ENCODE measurements at regions not wholly inside any gene's neighbourhood (a gene's known extent, or its start where the extent isn't known, plus 50 kb on each side); places are given as distances from the start of the nearest gene placed in this dataset.

DNA sequence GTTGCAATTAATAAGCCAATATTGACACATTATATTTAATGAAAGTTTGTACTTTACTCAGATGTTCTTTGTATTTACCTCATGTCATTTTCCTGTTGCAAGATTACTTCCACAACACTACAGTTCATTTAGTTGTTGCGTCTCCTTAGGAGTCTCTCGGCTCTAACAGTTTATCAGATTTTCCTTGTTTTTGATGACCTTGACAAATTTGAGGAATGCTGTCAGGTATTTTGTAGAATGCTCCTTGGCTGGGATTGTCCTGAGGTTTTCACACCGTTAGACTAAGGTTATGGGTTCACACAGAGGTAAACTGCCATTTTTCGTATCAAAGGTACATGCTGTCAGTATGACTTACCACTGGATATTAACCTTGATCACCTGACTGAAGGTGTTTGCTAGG is 416.6 kb upstream of the TNP1 start:
- no peak overlapping the region for H3K27ac ChIP-seq (ENCODE audit: low read length)
- no peaks in the 10 kb centered on the region for H3K4me1 ChIP-seq (ENCODE audit: low read length)
- no peak overlapping the region for H3K4me2 ChIP-seq (ENCODE audit: low read depth, low read length, poor library complexity, severe bottlenecking)
- H2AFZ ChIP-seq (ENCODE audit: low read length) = no peak overlapping the region
- no peak for DNase-seq
- H3K27me3 ChIP-seq (ENCODE audit: low read length) = no peaks in the 10 kb centered on the region
- no peaks in the 10 kb centered on the region for H3K9me3 ChIP-seq (ENCODE audit: low read length)
- H3K9me2 ChIP-seq (replicated peaks; ENCODE audit: insufficient read depth, low read length) = no peaks in the 10 kb centered on the region
- no peak overlapping the region for H3K9ac ChIP-seq (ENCODE audit: low read length)
- no peak overlapping the region for H3K4me3 ChIP-seq (ENCODE audit: low read length)
- no peaks in the 10 kb centered on the region for H4K20me1 ChIP-seq (ENCODE audit: insufficient read depth, low read depth, low read length)
- no peaks in the 10 kb centered on the region for H3K79me2 ChIP-seq (ENCODE audit: low read length)
- H3K36me3 ChIP-seq (ENCODE audit: insufficient read depth, low read length) = no peaks in the 10 kb centered on the region

DNA sequence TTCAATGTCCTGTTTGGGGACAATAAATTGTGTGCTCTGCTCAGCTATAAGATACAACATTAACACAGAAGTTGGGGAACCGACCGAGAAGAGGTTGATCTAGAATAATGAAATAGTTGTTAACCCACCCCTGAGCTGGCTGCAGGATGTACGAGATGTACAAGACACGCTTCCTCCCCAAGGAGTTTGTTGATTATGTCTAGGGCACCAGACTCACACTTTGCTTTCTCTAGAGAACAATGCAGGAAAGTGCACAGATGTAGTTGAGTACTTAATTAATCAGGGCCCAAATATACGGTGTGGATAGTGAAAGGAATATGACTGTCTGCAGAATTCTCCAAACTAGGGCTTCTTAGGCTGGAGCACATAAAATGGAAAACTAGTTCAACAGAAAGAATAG is 415.2 kb upstream of the TNP1 start:
- DNase-seq = no peak
- H3K9ac ChIP-seq (ENCODE audit: low read length) = no peak overlapping the region
- no peak overlapping the region for H3K27ac ChIP-seq (ENCODE audit: low read length)
- no peaks in the 10 kb centered on the region for H3K27me3 ChIP-seq (ENCODE audit: low read length)
- no peaks in the 10 kb centered on the region for H3K4me1 ChIP-seq (ENCODE audit: low read length)
- H3K36me3 ChIP-seq (ENCODE audit: insufficient read depth, low read length) = no peaks in the 10 kb centered on the region
- no peaks in the 10 kb centered on the region for H4K20me1 ChIP-seq (ENCODE audit: insufficient read depth, low read depth, low read length)
- no peak overlapping the region for H3K4me2 ChIP-seq (ENCODE audit: low read depth, low read length, poor library complexity, severe bottlenecking)
- H3K79me2 ChIP-seq (ENCODE audit: low read length) = no peaks in the 10 kb centered on the region
- no peak overlapping the region for H2AFZ ChIP-seq (ENCODE audit: low read length)
- no peak overlapping the region for H3K4me3 ChIP-seq (ENCODE audit: low read length)
- H3K9me2 ChIP-seq (replicated peaks; ENCODE audit: insufficient read depth, low read length) = no peaks in the 10 kb centered on the region
- H3K9me3 ChIP-seq (ENCODE audit: low read length) = no peaks in the 10 kb centered on the region

DNA sequence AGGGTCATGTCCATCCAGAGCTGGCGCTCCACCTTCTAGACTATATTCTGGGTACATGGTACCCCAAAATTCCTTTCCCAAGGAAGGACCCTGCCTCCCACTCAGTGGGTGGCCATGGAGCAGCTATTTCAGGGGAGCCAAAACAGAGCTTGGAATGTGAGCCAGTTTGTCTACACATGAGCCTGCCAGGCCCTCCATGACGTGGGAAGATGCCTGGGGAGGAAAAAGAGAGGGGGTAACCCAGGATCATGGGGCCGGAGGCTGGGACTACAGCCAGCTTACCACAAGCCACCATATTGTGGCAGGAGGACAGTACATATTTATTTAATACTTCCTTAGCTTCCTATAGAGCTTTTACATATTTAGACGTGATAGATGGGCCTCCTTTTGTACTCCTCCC is 414.7 kb upstream of the TNP1 start:
- Histone ChIP-seq H3K79me2 (ENCODE audit: low read length) (no peaks in the 10 kb centered on the region), H3K9me2 (replicated peaks; ENCODE audit: insufficient read depth, low read length) (no peaks in the 10 kb centered on the region), H3K4me2 (ENCODE audit: low read depth, low read length, poor library complexity, severe bottlenecking) (no peak overlapping the region), H3K27me3 (ENCODE audit: low read length) (no peaks in the 10 kb centered on the region), H3K9me3 (ENCODE audit: low read length) (no peaks in the 10 kb centered on the region), H3K4me3 (ENCODE audit: low read length) (no peak overlapping the region), H2AFZ (ENCODE audit: low read length) (no peak overlapping the region), H3K36me3 (ENCODE audit: insufficient read depth, low read length) (no peaks in the 10 kb centered on the region), H4K20me1 (ENCODE audit: insufficient read depth, low read depth, low read length) (no peaks in the 10 kb centered on the region), H3K9ac (ENCODE audit: low read length) (no peak overlapping the region), H3K27ac (ENCODE audit: low read length) (no peak overlapping the region), H3K4me1 (ENCODE audit: low read length) (no peaks in the 10 kb centered on the region)
- no peak for DNase-seq

DNA sequence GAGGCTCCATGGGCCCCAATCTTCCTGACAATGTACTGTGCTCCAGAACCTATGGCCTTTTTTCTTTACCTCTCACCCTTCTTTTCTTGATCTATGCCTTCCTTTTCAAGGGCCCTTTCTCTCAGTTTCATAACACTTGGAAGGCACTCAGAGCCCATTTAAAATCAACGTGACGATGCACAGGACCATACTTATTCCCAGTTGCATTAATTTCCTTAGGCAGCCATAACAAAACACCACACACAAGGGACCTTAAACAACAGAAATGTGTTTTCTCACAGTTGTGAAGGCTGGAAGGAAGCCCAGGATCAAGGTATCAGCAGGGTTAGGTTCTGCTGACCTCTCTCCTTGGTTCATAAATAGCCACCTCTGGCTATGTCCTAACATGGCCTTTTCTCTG is 414.0 kb upstream of the TNP1 start:
- Histone ChIP-seq H3K9me3 (ENCODE audit: low read length) (no peaks in the 10 kb centered on the region), H2AFZ (ENCODE audit: low read length) (no peak overlapping the region), H3K27ac (ENCODE audit: low read length) (no peak overlapping the region), H4K20me1 (ENCODE audit: insufficient read depth, low read depth, low read length) (no peaks in the 10 kb centered on the region), H3K4me1 (ENCODE audit: low read length) (no peaks in the 10 kb centered on the region), H3K9me2 (replicated peaks; ENCODE audit: insufficient read depth, low read length) (no peaks in the 10 kb centered on the region), H3K9ac (ENCODE audit: low read length) (no peak overlapping the region), H3K4me2 (ENCODE audit: low read depth, low read length, poor library complexity, severe bottlenecking) (no peak overlapping the region), H3K4me3 (ENCODE audit: low read length) (no peak overlapping the region), H3K27me3 (ENCODE audit: low read length) (no peaks in the 10 kb centered on the region), H3K36me3 (ENCODE audit: insufficient read depth, low read length) (no peaks in the 10 kb centered on the region), H3K79me2 (ENCODE audit: low read length) (no peaks in the 10 kb centered on the region)
- no peak for DNase-seq

GRCh38 chr2:217273162-217273561 is 413.3 kb upstream of the TNP1 start:
- Histone ChIP-seq H4K20me1 (ENCODE audit: insufficient read depth, low read depth, low read length) (no peaks in the 10 kb centered on the region), H3K4me1 (ENCODE audit: low read length) (no peaks in the 10 kb centered on the region), H3K27ac (ENCODE audit: low read length) (no peak overlapping the region), H3K4me3 (ENCODE audit: low read length) (no peak overlapping the region), H3K4me2 (ENCODE audit: low read depth, low read length, poor library complexity, severe bottlenecking) (no peak overlapping the region), H3K79me2 (ENCODE audit: low read length) (no peaks in the 10 kb centered on the region), H3K27me3 (ENCODE audit: low read length) (no peaks in the 10 kb centered on the region), H3K36me3 (ENCODE audit: insufficient read depth, low read length) (no peaks in the 10 kb centered on the region), H3K9ac (ENCODE audit: low read length) (no peak overlapping the region), H3K9me2 (replicated peaks; ENCODE audit: insufficient read depth, low read length) (no peaks in the 10 kb centered on the region), H2AFZ (ENCODE audit: low read length) (no peak overlapping the region), H3K9me3 (ENCODE audit: low read length) (no peaks in the 10 kb centered on the region)
- DNase-seq = no peak

GRCh38 chr2:217271813-217272212 is 411.9 kb upstream of the TNP1 start:
- Histone ChIP-seq H3K4me2 (ENCODE audit: low read depth, low read length, poor library complexity, severe bottlenecking) (no peak overlapping the region), H3K9me2 (replicated peaks; ENCODE audit: insufficient read depth, low read length) (no peaks in the 10 kb centered on the region), H3K9me3 (ENCODE audit: low read length) (peaks cover 8% of the 10 kb centered on the region; the same call in 1 of the 2 replicates), H2AFZ (ENCODE audit: low read length) (no peak overlapping the region), H3K9ac (ENCODE audit: low read length) (no peak overlapping the region), H3K36me3 (ENCODE audit: insufficient read depth, low read length) (no peaks in the 10 kb centered on the region), H4K20me1 (ENCODE audit: insufficient read depth, low read depth, low read length) (no peaks in the 10 kb centered on the region), H3K27me3 (ENCODE audit: low read length) (peaks cover 6% of the 10 kb centered on the region; the same call in 1 of the 2 replicates), H3K4me1 (ENCODE audit: low read length) (no peaks in the 10 kb centered on the region), H3K79me2 (ENCODE audit: low read length) (no peaks in the 10 kb centered on the region), H3K4me3 (ENCODE audit: low read length) (no peak overlapping the region), H3K27ac (ENCODE audit: low read length) (no peak overlapping the region)
- DNase-seq = no peak

GRCh38 chr2:217270485-217271121 is 410.7 kb upstream of the TNP1 start:
- H3K4me1 ChIP-seq (ENCODE audit: low read length) = no peaks in the 10 kb centered on the region
- H3K79me2 ChIP-seq (ENCODE audit: low read length) = no peaks in the 10 kb centered on the region
- no peak overlapping the region for H2AFZ ChIP-seq (ENCODE audit: low read length)
- H4K20me1 ChIP-seq (ENCODE audit: insufficient read depth, low read depth, low read length) = no peaks in the 10 kb centered on the region
- no peaks in the 10 kb centered on the region for H3K36me3 ChIP-seq (ENCODE audit: insufficient read depth, low read length)
- no peaks in the 10 kb centered on the region for H3K9me2 ChIP-seq (replicated peaks; ENCODE audit: insufficient read depth, low read length)
- H3K9me3 ChIP-seq (ENCODE audit: low read length) = peaks cover 8% of the 10 kb centered on the region; the same call in 1 of the 2 replicates
- H3K4me3 ChIP-seq (ENCODE audit: low read length) = no peak overlapping the region
- H3K9ac ChIP-seq (ENCODE audit: low read length) = no peak overlapping the region
- peaks cover 6% of the 10 kb centered on the region; the same call in 1 of the 2 replicates for H3K27me3 ChIP-seq (ENCODE audit: low read length)
- no peak overlapping the region for H3K27ac ChIP-seq (ENCODE audit: low read length)
- no peak overlapping the region for H3K4me2 ChIP-seq (ENCODE audit: low read depth, low read length, poor library complexity, severe bottlenecking)
- DNase-seq = no peak

DNA sequence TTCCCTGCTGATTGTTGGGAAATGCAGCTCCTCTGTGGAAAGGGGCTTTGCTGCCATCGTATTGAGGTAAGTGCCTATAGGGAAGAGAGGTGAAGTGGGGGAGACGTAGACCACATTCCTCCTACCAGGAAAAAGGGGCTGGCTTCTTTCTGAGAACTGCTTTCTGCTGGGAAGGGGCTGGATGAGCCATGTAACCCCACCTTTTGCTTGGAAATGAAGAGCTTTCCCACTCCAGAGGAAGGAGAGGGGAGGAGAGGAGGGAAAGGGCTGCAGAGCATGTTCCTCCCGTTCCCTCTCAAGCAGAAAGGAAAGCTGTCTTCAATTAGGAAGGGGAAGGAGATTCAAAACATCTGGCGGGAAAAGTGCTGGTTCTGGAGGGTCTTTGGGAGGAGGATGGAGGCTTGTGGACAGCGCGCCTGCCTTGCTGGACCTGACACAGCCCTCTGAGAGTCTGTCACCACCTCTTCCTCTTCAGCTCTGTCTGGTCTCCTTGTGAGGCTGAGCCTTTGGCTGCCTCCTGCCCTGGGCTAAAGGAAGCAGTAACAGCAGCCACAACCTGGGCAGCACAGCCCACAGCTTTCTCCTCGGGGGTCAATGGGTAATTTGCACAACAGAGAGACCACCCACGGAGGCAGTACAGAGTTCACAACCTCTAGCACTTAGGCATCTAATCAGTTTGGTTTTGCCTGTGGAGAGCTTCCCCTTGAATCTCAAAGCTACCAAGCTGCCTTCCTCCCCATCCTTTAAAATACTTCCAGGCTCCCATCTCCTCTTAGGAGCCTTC is 410.0 kb upstream of the TNP1 start:
- Histone ChIP-seq H3K36me3 (ENCODE audit: insufficient read depth, low read length) (no peaks in the 10 kb centered on the region), H3K9ac (ENCODE audit: low read length) (no peak overlapping the region), H3K79me2 (ENCODE audit: low read length) (no peaks in the 10 kb centered on the region), H3K9me2 (replicated peaks; ENCODE audit: insufficient read depth, low read length) (no peaks in the 10 kb centered on the region), H3K9me3 (ENCODE audit: low read length) (peaks cover 8% of the 10 kb centered on the region; the same call in 1 of the 2 replicates), H3K27ac (ENCODE audit: low read length) (no peak overlapping the region), H4K20me1 (ENCODE audit: insufficient read depth, low read depth, low read length) (no peaks in the 10 kb centered on the region), H3K4me2 (ENCODE audit: low read depth, low read length, poor library complexity, severe bottlenecking) (no peak overlapping the region), H3K27me3 (ENCODE audit: low read length) (peaks cover 6% of the 10 kb centered on the region; the same call in 1 of the 2 replicates), H3K4me3 (ENCODE audit: low read length) (no peak overlapping the region), H3K4me1 (ENCODE audit: low read length) (no peaks in the 10 kb centered on the region), H2AFZ (ENCODE audit: low read length) (no peak overlapping the region)
- no peak for DNase-seq
